ENCODE measurements at regions not wholly inside any gene's neighbourhood (a gene's known extent, or its start where the extent isn't known, plus 50 kb on each side); places are given as distances from the start of the nearest gene placed in this dataset.

DNA sequence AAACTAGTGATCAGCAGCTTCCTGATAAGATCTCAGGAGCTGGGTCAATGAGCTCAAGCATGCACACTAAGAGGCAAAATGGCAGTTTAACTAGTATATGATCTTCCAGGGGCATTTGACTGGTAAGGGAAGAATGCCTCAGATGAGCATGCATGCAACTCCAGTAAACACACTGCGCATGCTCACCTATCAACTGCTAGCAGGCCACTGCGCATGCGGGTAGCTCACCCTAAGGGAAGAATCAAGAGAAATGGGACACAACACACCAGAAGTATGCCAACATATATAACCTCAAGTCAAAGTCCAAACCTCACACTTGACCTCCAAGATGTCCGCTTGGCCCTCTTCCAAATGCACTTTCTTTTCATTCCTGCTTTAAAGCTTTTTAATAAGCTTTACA lies 1004.0 kb downstream of the ADGRL3 start:
- no peak for DNase-seq (ENCODE audit: extremely low read depth in 1 of 2, low read depth in 1 of 2)

DNA sequence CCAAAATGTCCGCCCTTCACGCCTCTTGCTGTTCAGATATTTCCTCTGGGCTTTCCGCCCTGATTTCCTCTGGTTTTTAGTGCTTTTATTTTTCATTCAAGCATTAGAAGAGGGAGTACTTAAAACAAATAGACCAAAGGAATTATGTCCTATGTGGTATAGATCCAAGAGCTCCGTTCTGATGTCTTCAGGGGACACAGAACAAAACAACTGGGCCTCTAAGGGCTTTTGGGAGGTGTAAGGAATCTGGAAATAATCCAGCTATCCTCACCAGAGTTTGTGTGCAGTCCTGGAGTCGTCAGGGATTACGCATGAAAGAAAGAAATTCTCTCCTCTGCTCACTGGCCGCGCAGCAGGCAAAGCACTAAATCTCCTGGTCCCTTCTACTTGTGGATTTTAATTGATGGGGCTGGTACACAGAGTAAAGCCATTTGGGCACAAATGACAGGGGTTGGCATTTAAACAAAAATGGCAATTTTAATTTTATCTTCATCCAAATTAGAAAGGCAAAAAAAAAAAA lies 999.2 kb downstream of the ADGRL3 start:
- no peak for DNase-seq (ENCODE audit: extremely low read depth in 1 of 2, low read depth in 1 of 2)

DNA sequence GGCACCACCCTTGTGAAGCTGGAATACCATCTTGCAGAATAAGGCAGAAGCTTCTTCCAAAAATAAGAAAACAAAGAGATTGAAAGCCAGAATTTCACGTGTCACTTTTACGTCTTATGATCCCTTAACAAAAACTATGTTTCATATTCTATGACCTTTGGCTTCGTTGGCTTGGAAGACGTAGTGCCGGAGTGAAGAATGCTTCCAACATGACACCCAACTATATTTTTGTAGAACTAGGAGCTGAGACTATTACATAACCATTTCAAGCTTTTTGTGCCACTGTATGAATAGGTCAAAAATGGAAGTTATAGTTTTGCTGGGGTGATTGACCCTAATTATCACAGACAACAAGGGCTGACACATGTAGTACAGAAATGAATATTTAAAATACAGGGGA lies 996.2 kb downstream of the ADGRL3 start:
- DNase-seq (ENCODE audit: extremely low read depth in 1 of 2, low read depth in 1 of 2) = no peak

DNA sequence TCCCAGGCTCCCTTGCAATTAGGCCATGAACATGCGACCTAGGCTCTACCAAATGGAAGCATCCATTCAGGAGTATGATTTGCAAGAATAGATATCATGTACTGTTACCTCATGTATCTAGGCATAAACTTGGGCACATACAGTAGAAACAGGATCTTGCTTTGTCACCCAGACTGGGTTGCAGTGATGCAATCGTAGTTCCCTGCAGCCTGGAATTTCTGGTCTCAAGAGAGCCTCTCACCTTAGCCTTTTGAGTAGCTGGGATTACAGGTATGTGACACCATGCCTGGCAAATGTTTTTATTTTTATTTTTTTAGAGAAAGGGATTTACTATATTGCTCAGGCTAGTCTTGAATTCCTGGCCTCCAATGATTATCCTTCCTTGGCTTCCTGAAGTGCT lies 994.2 kb downstream of the ADGRL3 start:
- no peak for DNase-seq (ENCODE audit: extremely low read depth in 1 of 2, low read depth in 1 of 2)

DNA sequence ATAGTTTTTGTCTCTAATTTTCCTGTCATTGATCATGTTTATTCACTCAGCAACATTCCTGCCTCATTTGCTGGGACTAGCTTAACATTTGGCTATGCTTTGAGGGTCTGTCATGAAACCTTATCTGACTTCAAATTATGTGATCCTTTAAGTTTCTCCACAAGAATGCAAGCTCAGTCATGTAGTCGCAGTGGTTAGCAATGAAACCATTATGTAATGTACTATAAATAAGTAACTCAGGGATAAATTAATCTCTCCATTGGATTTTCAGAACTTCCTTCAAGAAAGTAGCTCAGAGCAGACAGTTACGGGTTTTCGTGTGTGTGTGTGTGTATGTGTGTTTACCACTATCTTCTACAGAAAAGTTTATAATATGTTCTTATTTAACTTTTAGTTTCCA lies 993.6 kb downstream of the ADGRL3 start:
- DNase-seq (ENCODE audit: extremely low read depth in 1 of 2, low read depth in 1 of 2) = no peak

DNA sequence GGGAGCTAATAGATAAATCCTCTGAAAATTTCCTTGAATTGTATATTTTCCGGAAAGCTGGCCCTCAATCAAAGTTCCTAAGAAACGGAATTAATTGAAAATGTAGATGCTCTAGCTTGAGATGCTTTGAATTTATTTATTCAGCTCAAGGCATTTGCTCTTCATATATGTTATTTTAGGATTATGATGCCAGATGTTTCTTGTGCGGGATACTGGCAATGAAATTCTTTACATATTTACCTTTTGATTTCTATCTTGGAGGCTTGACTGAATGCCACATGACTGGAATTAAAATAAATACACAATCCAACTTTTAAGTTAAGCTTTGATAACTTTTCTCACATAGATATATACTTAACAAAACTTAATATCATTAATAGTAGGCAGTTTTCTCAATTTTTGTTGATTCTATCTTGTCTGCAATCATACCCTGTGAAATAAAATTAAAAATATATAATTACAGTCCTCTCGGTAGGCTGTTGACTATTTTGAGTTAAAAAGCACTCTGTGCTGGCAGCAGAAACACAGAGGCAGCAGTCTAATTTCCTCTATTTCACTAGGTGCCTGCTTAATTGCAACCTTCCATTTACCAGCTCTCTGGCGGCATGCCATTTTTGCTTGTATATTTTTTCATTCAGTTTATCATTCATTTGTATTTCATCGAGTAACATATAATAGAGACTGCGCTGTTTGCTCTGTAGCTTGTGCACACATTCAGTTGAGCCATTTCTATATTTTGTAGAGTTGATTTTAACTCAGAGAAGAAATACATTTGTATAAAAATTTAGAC lies 991.5 kb downstream of the ADGRL3 start:
- DNase-seq (ENCODE audit: extremely low read depth in 1 of 2, low read depth in 1 of 2) = no peak

DNA sequence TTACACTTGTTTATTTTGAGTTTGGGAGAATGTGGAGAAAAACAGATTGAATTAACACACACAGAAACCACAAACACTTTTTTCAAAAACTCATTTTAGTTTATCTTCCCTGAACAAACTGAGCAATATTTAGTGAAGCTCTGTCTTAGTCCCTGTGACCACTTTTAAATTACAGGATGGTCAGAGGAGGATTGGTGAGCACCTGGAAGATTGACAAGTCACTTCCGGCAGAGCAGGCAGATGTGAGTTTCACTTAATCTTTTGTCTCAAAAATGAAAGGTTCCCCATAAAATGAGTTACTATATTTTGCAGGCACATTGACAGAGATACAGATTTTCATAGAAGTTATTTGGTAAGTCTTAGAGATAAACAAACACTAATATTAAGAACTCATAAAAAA lies 970.1 kb downstream of the ADGRL3 start:
- DNase-seq (ENCODE audit: extremely low read depth in 1 of 2, low read depth in 1 of 2) = no peak

DNA sequence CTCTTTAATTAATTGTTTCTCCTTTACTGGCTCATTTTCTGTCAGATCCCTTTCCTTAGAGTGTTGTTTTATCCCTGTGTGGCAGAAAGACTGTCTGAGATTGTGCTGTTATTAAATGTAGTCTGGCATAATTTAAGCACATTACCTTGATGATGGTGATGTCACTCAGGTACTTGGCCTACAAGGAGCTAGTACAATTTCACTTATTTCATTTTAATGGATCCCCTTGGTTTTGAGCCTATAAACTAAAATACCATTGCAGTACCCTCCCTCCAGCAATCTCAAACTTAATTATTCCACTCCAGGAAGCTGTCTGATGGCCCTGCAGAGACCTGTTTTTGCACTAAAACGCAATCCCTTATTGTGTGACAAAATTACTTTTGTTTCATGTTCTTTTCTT lies 968.6 kb downstream of the ADGRL3 start:
- no peak for DNase-seq (ENCODE audit: extremely low read depth in 1 of 2, low read depth in 1 of 2)

DNA sequence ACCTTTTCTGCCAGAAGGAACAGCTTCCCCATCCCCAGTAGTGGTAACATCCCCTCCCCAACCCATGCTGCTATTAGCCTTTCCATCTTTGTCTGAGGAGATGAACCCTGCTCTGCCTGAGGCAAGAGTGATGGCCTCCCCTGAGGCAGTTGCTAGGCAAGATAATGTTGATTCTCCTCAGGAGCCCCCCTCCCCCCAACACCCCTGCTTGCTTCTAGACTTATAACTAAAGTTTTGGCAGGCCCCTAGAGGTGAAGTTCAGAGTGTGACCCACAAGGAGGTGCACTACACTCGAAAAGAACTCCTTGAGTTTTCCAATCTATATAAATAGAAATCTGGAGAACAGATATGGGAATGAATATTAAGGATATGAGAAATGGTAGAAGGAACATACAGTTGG lies 962.5 kb downstream of the ADGRL3 start:
- DNase-seq (ENCODE audit: extremely low read depth in 1 of 2, low read depth in 1 of 2) = no peak

DNA sequence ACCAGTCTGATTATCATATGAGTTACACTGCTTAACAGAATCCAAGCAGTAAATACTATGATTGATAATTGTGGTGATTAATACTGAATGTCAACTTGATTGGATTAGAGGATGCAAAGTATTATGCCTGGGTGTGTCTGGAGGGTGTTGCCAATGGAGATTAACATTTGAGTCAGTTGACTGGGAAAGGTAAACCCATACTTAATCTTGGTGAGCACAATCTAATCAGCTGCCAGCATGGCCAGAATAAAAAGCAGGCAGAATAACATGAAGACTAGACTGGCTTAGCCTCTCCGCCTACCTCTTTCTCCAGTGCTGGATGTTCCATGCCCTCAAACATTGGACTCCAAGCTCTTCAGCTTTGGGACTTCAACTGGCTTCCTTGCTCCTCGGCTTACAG lies 961.3 kb downstream of the ADGRL3 start:
- no peak for DNase-seq (ENCODE audit: extremely low read depth in 1 of 2, low read depth in 1 of 2)

DNA sequence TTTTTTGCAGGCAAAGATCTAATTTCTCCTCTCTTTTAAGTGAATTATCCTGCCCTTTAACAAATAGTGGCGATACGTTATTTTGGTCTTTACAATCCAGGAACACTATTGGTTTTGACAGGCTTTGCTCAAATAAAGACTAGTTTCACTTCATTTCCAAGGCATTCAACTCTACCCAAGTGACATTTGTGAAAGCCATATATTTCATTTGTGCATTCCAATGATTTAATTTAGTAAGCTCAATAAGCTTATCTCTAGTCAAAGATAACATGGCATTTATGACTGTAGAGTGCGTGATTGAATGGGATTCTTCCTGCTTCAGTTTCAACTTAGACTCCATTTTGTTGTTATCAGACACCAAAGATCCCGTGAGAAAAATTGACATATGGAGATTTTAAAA lies 959.8 kb downstream of the ADGRL3 start:
- no peak for DNase-seq (ENCODE audit: extremely low read depth in 1 of 2, low read depth in 1 of 2)

DNA sequence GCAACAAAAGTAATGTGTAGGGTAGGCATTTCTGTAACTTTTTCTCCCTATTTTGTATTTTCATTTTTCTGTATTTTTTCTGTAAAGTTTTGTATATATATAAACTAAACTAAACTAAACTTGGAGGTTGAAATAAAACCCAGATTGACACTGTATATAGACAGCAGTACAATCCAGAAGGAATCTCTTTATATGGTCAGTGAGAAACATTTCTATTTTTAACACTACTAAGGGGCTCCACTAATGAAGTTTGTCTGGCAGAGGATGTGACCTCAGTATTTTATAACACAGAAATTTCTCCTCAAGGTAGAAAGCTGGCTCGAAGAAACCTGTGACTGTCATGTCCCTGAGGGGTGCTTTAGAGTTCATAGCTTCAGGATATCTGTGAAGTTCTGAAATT lies 959.2 kb downstream of the ADGRL3 start:
- DNase-seq (ENCODE audit: extremely low read depth in 1 of 2, low read depth in 1 of 2) = no peak

DNA sequence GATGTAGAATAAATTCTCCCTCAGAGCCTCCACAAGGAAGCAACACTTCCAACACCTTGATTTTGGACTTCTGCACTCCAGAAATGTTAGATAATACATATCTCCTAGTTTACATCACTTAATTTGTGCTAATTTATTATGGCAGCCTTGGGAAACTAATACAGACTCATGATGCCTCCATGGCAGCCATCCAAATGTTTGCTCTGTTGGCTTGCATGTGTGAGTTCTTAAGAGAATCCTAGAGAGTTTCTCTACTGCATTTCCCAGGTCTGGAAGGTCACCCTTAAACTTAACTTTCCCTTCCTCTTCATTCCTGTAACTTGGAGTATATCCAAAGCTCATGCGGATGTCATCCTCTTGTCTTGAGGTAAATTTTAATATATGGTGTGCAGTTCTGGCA lies 956.1 kb downstream of the ADGRL3 start:
- DNase-seq (ENCODE audit: extremely low read depth in 1 of 2, low read depth in 1 of 2) = no peak

DNA sequence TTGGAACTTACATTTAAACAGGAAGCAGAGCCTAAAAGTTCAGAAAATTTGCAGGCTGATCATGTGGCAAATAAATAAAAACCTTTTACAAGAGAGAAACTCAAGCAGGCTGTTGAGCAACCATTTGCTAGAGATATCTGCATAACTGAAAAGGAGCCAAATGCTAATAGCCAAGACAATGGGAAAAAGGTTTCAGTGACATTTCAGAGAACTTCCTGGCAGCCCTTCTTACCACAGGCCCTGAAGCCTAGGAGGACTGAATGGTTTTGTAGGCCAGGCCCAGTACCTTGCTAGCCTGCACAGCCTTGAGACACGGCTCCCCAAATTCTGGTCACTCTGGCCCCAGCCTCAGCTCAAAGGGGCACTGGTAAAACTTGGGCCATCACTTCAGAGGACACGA lies 945.1 kb downstream of the ADGRL3 start:
- no peak for DNase-seq (ENCODE audit: extremely low read depth in 1 of 2, low read depth in 1 of 2)

DNA sequence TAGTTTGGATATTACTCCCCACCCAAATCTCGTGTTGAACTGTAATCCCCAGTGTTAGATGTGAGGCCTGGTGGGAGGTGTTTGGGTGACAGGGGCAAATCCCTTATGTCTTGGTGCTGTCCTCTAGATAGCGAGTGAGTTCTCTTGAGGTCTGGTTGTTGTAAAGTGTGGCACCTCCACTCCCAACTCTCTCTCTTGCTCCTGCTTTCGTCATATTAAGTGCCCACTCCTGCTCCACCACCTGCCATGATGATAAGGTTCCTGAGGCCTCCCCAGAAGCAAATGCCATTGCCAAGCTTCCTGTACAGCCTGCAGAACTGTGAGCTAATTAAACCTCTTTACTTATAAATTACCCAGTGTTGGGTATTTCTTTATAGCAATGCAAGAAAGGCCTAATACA lies 944.3 kb downstream of the ADGRL3 start:
- DNase-seq (ENCODE audit: extremely low read depth in 1 of 2, low read depth in 1 of 2) = no peak

DNA sequence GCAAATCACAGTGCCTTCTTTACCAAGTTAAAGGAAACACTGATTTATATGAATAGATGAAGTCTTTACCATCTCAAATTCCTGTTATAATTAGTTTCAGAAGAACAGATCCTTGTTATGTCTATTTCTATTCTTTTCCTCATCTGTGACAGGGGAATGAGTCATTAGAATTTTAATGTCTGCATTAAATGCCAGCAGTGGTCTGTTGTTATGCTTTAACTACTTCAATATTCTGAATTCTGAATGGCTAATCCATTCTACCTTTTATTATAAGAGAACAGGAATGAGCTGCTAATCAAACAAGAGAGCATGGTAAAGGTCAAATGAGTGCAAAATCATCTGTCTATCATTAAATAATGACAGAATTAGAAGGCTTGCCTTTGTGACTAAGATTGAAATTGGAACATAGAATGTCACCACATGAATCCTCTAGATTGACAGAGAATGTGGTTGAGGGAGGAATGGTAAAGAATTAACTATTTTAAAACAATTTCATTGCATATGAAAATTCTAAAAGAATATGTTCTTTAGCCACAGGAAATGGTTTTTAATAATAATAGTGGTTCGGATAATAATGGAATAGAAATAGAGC lies 935.5 kb downstream of the ADGRL3 start:
- DNase-seq (ENCODE audit: extremely low read depth in 1 of 2, low read depth in 1 of 2) = no peak

DNA sequence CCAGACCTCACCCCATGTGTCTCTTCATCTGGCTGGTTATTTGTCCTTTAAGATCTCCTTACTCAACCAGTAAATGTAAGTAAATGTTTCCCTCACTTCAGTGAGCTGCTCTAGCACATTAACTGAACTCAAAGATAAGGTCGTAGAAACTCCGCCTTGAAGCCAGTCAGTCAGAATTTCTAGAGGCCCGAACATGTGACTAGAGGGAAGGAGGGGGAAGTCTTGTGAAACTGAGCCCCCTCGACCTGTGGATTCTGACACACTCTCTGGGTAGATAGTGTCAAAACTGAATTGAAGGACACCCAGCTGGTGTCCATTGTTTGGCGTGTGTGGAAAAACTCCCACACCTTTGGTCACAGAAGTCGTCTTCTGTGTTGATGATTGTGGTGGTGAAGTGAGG lies 933.9 kb downstream of the ADGRL3 start:
- no peak for DNase-seq (ENCODE audit: extremely low read depth in 1 of 2, low read depth in 1 of 2)

DNA sequence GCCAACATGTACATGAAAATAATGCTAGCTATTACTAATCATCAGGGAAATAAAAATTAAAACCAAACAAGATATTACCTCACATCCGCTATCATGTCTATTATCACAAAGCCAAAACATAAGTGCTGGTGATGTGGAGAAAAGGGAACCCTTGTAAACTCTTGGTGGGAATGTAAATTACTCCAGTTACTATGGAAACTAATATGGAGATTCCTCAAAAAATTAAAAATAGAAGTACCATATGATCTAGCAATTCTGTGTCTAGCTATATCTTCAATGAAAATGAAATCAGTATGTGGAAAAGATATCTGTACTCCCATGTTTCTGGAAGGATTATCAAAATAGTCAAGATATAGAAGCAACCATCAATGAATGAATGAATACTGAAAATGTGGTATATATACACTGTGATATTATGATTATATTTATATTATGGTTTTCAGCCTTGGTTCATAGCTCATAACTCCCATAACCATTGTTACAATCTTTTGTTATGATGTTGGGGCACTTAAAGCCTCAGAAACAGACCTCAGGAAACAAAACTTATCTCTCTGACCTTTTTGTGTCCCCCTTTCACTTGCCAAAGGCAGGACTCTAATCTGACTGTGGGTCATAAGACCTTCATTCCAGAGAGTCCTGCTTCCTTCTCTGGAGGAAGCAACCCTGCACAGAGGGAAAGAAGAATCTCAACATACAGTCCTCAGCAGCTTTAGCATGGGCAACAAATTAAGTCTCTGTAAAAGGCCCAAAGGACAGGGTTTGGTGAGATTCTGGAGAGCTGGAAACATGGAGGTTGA lies 933.2 kb downstream of the ADGRL3 start:
- DNase-seq (ENCODE audit: extremely low read depth in 1 of 2, low read depth in 1 of 2) = no peak

DNA sequence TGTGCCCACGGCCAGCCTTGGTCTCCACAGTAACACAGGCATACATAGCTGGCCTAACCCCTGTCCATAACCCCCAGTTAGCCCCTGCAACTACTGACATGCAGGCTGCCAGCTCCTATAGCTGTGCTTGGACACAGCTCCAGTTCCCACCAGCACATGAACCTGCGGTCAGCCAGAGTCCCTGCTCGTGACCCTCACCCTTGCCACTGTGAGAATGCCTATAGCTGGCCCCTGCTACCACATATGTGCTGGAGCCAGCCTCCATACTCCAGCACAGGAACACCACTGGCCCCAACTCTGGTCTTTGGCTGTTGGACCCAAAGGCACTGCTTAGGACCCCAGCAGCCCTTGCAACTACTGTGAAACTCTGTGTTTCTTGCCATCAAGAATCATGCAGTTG lies 930.9 kb downstream of the ADGRL3 start:
- DNase-seq (ENCODE audit: extremely low read depth in 1 of 2, low read depth in 1 of 2) = no peak

DNA sequence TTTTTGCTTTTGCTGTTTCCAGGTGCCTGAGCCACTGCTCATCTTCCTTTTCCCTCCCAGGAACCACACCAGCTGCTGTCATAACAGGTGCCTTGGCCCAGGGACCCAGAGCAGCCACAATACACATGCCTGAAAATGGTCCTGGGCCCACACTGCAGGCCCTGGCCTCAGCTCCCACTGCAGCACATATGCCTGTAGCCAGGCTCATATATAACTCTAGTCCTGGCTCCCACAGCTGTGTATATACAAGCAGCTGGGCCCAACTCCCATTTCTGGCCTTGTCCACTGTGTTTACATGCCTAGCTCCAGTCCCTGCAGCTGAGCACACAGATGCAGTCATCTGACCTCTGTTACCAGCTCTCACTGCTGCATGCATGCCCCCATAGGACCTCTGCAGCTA lies 930.5 kb downstream of the ADGRL3 start:
- DNase-seq (ENCODE audit: extremely low read depth in 1 of 2, low read depth in 1 of 2) = no peak

DNA sequence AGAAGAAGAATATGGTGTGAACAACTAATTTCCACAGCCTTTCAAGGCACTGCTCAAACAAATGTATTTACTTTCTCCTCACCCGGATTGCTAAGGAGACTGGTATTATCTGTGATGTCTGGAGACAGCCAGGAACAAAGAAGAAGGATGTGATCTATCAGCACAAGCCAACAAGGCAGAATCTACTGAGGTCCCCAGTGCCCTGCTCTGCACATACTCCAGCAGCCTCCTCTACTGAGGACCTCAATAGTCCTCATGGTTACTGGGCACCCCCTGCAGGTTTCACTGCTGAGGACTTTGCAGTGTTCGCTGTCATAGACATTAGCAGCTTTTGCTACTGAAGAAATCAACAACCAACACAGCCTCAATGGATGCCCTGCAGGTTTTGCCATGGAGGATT lies 930.1 kb downstream of the ADGRL3 start:
- DNase-seq (ENCODE audit: extremely low read depth in 1 of 2, low read depth in 1 of 2) = no peak

All from stimulated activated CD8-positive, alpha-beta memory T cell treated with anti-CD3 and anti-CD28 coated beads, Interleukin-7, amount 100 ng/mL, for 48 hours (primary cell).